ENCODE measurements at regions not wholly inside any gene's neighbourhood (a gene's known extent, or its start where the extent isn't known, plus 50 kb on each side); places are given as distances from the start of the nearest gene placed in this dataset.

- no peak for TF ChIP-seq ZNF274 (IDR thresholded peaks at IDR 0.05; ENCODE audit: low read depth, low read length)
- TF ChIP-seq YY1 (IDR thresholded peaks at IDR 0.05; ENCODE audit: insufficient read depth, insufficient read length): no peak
Measured at GRCh38 chr4:74588350-74588749, 143.4 kb downstream of the AREG start.

Measured in NT2/D1 (cell line).